Amygdala (tissue), 56 donors: ENCODE measurements at regions not wholly inside any gene's neighbourhood (a gene's known extent, or its start where the extent isn't known, plus 50 kb on each side); places are given as distances from the start of the nearest gene placed in this dataset.
"Not testable (repeated sequence)": the region's sequence is repeated elsewhere in the genome, so short reads cannot be mapped to it uniquely, and the experiment has no call there.

Experiments used
- DNase-seq, 56 donors: peaks; one replicate each; lab custom pipeline; 2025; lab: John Stamatoyannopoulos, UW

DNA sequence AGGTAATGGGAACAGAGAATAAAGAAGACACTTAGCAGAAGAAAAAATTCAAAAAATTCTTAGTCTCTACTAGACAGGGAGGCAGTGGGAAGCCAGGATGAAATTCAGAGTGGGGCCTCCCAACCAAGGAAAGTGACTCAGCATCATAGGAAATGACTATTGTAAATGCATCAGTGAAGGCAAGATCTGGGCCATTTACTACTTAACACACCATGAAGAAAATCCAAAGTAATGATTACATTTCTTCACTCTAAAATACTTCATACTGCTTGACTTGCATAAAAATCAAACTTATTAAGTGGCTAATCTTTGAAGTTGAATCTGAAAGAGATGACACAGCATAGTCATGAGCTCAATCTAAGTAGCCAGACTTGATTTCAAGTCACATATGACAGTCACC, 405.8 kb upstream of the SLC39A10 start:
- DNase-seq, result no peak

DNA sequence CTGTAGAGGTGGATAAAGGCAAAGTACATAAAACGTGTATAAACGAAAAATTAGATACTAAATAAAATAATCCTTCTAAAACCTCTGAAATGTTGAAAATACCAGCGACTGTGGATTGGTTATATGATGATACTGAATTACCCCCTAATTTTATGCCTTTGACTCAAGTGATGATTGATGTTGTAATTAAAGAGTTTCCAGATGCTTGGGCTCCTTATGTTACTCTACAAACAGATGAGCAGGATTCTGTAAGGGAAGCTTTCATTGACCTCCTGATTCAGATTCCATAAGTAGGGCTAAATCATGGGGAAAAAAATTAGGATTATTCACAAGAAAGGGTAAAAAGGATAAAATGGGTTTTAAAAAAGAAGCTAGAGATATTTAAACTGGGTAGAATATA, 418.2 kb upstream of the SLC39A10 start:
- no peak for DNase-seq

GRCh38 chr2:195238379-195238778, 418.6 kb upstream of the SLC39A10 start:
- DNase-seq, result no peak

DNA sequence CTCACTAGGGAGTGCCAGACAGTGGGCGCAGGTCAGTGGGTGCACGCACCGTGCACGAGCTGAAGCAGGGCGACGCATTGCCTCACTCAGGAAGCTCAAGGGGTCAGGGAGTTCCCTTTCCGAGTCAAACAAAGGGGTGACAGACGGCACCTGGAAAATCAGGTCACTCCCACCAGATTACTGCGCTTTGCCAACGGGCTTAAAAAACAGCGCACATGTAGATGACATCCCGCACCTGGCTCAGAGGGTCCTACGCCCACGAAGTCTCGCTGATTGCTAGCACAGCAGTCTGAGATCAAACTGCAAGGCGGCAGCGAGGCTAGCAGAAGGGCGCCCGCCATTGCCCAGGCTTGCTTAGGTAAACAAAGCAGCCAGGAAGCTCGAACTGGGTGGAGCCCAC, 428.5 kb upstream of the SLC39A10 start:
- not testable (repeated sequence) for DNase-seq

- DNase-seq, result no peak
These were observed 443.0 kb upstream of the SLC39A10 start for GRCh38 chr2:195214072-195214471.

GRCh38 chr2:195212586-195212985, 444.4 kb upstream of the SLC39A10 start:
- no peak for DNase-seq

DNA sequence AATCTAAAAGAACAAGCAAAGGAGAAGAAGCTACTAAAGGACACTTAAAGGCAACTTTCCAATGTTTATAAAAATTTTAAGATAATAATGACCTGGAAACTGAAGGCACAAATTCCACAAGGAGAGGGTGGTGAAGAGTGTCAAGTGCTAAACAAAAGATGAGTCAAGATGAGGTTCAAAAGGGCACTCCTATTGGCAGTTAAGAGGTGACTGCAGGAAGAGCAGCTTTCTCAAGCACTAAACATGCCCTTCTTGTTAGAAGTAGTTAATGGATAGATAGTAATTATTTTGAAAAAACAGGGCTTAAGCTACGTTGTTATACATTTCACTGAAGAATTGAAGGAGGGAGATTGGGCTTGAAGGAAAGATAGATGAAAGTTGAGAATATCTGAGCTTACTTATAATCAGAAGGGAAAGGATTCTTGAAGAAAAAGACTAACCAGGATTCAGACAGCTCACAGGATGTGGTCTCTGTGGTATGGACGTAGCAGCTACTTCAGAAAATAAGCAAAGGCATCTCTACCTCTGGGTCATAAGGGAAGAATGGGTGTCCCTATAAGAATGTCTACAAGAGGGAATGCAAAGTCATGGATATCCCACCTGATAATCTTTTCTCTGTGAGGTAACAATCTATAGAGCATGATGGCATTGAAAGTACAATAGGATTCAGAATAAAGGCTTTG, 454.7 kb upstream of the SLC39A10 start:
- DNase-seq, result no peak

DNA sequence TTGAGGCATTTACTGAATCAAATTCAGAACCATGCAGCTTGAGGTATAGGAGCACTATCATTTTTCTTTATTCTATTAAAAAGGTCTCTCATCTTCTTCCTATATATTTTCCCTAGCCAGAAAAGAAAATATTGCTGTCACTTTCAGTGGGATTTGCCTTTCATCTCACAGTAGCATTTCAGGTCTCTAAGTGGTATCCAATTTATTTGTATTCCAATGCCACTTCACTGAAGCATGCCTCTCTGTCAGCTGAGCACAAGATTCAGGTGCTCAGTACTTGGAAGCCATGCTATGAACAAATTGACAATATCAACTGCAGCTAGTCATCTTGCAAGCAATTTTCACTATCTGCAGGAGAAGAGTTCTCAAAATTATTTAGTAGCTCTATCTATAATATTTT, 457.2 kb upstream of the SLC39A10 start:
- no peak for DNase-seq

DNA sequence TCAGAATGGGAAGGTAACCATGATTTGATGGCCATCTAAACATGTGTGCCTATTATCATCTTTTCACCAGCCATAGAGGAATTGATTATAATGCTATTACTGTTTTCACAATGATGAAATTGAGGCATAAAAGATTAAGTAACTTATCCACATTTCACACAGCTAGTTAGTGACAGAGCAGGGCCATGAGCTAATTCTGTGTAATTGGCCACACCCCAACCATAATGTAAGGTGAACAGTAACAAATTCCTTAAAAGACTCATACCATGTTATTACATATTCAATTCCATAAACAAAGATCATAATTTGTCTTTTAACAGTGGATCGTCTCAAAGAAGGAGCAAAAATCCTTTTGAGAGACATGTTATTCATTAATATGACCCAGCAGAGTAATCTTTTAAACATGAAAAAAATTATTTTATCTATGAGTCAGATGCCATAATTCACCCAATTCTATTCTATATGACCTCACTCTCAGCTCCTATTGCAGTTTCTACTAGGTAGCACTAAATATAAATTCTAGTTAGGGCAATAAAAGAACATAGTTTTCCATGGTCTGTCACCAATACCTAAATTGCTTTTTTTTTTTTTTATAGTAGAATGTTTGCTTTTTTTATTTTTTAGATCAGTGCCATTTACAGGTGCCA, 475.8 kb upstream of the SLC39A10 start:
- no peak for DNase-seq

DNA sequence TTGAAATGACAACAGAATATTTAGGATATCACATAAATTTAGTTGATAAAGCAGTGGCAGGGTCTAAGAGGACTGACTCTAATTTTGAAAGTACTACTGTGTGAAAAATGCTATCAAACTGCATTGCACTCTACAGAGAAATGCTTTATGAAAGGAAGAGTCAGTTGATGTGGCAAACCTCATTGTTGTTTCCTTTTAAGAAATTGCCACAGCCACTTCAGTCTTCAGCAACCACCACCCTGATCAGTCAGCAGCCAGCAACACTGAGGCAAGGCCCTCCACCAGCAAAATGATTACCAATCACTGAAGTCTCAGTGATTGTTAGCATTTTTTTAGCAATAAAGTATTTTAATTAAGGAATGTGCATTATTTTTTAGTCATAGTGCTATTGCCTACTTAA, 488.7 kb upstream of the SLC39A10 start:
- DNase-seq, result no peak

GRCh38 chr2:195164930-195165329, 492.1 kb upstream of the SLC39A10 start:
- no peak for DNase-seq

DNA sequence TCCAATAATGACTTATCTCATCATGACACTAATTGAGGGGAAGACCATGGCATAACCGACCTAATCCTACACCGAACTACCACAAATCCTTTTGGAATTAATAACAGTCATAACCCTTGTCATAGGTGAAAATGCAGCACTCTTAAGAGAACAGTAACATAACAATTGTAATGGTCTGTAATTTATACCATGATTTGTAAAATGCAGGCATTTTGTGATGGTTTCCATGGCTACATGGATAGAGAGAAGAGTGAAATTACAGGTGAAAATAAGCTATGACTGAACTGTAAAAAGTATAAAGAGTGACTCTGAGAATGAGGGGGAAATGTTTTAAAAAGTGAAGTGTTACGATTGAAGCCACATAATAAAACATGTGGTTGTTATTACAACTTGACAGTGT, 494.1 kb upstream of the SLC39A10 start:
- DNase-seq, result no peak

GRCh38 chr2:195162194-195162593, 494.8 kb upstream of the SLC39A10 start:
- DNase-seq, result no peak

- no peak for DNase-seq
These were observed 496.1 kb upstream of the SLC39A10 start for GRCh38 chr2:195160963-195161362.

DNA sequence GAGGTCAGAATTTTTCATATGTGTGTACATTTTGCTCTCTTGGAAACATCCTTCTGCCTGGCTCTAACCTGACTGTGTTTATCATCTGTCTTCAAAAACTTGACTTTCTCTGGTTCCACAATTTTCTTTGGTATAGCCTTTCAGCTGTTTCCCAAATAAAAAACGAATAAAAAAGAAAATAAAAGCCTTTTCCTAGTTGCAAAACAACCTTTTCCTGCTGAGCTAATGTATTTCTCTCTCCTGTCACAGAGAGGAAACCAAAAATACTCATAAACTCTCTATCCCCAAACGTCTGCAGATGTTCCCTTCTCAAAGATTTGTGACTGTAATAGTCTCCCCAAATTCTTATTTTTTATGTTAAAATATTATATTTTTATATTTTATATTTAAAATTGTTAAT, 505.3 kb upstream of the SLC39A10 start:
- no peak for DNase-seq

- DNase-seq, result no peak
These were observed 506.2 kb upstream of the SLC39A10 start for GRCh38 chr2:195150819-195151218.

DNA sequence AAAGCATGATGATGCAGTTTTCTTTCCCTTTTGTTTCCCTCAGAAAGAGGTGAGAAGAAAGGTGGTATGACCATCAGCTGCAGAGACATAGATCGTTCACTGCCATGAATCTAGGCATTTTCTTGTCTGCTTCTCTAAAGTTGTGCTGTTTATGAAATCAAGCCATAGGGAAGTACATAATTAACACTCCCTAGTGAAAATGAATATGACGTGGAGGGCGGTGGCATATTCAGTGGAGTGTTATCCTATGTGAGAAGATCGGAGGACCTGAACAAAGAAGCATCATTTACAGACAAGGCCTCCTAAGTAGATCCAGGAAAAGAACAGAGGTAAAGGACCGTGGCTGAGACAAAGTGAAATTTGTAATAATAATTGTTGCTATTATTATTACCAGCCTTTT, 509.0 kb upstream of the SLC39A10 start:
- DNase-seq, result no peak

- DNase-seq, result no peak
These were observed 510.1 kb upstream of the SLC39A10 start for GRCh38 chr2:195146761-195147541.

- no peak for DNase-seq
These were observed 518.6 kb upstream of the SLC39A10 start for GRCh38 chr2:195138435-195138834.

- not testable (repeated sequence) for DNase-seq
These were observed 531.1 kb upstream of the SLC39A10 start for GRCh38 chr2:195125889-195126288.

GRCh38 chr2:195124391-195125079, 532.5 kb upstream of the SLC39A10 start:
- DNase-seq, result no peak
